ENCODE measurements at regions not wholly inside any gene's neighbourhood (a gene's known extent, or its start where the extent isn't known, plus 50 kb on each side); places are given as distances from the start of the nearest gene placed in this dataset.

GRCh38 chr4:136194962-136195361, 1337.3 kb downstream of the PCDH18 start:
- DNase-seq = no peak

DNA sequence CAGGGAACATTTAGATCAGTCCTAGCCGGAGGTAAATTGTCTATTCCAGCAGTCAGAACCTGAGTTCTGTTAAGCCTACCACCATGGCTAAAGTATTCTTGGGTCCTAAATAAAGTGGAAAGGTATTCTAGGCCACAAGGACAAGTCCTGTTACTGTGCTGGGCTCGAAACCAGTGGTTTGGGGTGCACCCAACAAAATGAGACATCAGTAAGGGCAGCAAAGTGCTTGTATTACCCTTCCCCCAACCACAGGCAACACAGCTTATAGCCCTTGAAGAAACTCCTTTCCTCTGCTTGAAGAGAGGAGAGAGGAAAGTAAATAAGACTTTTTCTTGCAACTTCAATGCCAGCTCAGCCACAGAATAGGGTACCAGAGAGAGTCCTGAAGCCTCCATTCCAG, 1345.6 kb downstream of the PCDH18 start:
- DNase-seq = no peak

DNA sequence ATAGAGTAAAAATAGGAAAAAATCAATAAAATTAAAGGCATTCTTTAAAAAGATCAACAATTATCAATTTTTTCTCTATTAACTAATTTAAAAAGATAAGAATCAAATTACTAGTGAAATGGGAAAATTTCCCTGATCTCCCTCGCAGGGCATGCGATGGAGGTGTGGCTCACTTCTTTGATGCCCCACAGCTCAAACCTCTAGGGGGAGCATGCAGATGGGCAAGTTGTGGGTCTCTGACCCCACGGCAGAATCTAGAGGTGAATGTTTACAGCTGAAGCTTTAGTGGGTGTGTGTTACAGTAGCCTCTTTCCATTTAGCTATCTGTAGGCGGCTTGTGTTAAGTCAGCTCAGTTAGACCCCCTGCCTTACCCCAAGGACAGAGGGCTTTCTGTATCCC, 1348.8 kb downstream of the PCDH18 start:
- DNase-seq = no peak

GRCh38 chr4:136156947-136157346, 1375.3 kb downstream of the PCDH18 start:
- DNase-seq = no peak

GRCh38 chr4:136150046-136150445, 1382.2 kb downstream of the PCDH18 start:
- no peak for DNase-seq

- no peak for DNase-seq
Observed at GRCh38 chr4:136136601-136137000, 1395.7 kb downstream of the PCDH18 start.

- no peak for DNase-seq
Observed at GRCh38 chr4:136124251-136124745, 1408.0 kb downstream of the PCDH18 start.

DNA sequence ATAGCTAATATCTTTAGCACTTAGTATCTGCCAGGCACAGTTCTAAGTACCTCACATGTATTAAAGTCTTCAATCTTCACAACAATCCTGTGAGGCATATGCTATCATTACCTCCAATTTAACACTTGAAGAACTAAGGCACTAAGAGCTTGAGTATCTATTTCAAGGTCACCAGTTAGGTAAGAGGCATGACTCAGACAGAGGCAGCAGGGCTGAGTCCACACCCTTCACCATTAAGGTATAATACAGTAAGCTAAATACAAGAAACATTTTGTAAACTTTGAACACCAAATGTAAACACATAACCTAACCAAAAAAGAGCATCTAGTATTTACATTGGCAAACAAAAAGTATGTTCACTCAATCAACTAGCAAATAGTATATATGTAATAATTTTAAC, 1410.9 kb downstream of the PCDH18 start:
- DNase-seq = no peak

DNA sequence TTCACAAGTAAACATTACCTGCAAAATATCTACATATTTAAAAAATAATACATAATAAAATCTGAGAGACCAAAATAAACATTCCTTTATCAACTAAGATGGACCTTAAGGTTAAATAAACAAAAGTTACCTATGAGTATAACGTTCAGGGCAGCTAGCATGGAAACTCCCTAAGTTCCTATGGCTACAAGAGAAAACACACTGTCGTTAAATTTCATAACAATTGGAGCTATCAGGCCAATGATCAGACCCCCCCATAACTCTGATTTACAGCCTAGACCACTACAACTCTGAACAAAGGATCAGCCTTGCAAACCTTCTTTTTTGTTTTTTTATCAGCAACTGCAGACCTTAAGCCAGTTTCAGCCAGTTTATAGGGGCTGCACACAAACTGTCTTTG, 1418.4 kb downstream of the PCDH18 start:
- DNase-seq = no peak

- DNase-seq = no peak
Observed at GRCh38 chr4:136112116-136112515, 1420.2 kb downstream of the PCDH18 start.

DNA sequence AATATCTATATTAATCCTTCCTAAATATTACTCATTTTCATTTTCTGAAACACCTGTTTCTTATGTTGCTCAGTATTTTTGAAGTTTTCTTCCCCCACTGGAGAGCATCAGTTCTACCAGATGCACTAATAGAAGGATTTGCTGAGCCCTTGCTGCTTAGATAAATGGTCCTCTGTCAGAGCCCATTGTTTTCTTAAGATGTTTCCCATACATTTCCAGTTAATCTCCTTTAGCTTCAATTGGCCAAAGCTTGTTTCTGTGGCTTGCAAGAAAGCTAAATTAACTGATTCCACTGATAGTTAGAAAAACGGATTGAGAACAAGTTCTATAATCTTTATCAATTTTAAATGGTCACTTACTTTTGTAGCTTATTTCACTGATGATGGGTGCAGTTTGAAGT, 1425.5 kb downstream of the PCDH18 start:
- no peak for DNase-seq

DNA sequence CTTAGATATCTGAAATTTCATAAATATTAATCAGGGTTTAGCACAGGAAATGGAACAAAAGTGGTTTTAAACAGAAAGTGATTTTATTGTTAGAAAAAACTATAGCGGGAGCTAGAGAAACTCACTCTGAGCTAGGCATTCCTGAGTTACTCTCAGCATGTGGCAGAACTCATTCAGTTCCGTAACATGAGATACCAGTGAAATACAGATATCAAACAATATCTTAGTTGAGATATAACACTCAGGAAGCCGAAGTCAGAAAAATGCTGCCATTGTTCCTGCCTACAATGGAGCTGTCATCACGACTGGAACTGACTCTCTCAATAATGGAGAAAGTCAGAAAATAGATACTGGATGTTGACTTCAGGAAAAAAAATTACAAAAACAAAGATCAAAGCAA, 1428.7 kb downstream of the PCDH18 start:
- DNase-seq = no peak

DNA sequence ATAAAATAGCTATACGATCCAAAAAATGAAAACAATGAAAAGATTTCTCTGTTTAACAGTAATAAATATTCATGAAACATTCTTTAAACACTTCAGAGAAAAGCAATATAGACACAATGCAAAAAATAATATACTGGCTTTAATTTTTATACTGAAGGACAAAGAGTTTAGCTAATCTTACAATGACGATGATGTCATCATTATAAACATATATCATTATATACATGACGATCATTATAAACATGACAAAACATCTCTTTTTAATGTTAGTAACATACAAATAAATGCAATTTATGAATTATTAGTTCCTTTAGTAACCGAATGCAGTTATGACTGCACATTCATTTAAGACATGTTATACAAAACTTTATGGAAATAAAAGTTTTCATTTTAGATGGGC, 1434.6 kb downstream of the PCDH18 start:
- no peak for DNase-seq

DNA sequence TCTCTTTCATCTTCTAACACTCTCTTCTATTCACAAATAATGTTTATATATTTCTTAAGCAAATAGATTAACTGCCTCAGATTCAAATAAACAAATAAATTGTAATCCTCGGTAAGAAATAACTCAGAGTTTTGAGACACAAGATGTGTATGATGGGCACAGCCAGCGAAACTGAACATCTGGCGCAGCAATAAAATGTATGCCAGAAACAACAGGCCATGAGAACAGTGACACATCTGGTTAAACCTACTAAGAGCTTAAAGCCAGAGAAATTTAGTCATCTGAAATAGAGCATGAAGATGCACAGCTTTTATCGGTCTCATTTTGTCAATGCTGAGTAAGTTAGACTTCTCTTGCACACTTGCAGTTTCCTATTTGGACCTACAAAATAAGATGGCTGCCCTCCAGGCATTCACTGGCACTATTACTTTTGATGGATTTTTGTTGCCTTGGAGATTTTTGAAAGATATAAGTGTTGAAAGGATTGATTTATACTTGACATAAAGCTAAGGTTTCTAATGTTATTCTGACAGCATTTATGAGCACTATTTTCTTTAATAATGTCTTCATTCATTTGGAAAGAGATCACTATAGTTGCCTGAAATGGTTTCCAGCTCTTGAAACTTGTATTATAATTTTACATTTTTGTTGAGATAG, 1444.0 kb downstream of the PCDH18 start:
- DNase-seq = no peak

GRCh38 chr4:136078976-136079375, 1453.3 kb downstream of the PCDH18 start:
- no peak for DNase-seq

- DNase-seq = no peak
Observed at GRCh38 chr4:136056748-136057147, 1475.5 kb downstream of the PCDH18 start.

DNA sequence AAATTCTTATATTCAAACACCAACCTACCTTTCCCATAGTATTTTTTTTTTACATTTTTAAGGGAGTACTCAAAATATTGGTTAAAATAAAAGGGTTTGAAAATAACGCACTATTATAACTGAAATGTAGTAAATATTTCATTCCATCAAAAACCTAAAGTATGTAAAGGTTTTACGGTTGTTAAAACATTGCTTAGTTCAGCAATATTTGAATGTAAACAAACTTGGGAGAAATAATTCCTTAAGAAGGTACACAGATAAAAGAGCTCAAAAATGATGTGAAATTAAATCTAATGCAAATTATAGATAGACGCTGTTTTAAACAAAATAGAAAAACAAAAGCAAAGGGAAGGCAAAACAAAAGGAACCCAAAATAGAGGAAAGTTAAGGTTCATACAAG, 1476.9 kb downstream of the PCDH18 start:
- DNase-seq = no peak

DNA sequence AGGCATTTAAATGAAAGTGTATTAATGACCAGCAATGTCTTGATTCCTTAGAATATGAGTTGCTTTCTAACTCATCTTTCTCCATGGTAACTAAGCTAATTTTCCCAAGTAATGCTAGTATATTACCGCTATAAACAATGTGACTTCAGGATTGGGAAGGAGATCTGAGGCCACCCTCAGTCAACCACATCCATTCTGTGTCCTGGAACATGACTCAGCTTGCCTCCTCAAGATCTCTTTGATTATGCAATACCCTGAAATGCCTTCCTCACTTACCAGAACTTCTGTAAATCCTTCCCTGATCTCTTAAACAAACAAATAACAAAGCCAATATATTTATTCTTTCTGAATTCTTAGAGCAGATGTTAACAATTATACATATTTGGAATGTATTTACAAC, 1495.5 kb downstream of the PCDH18 start:
- no peak for DNase-seq

GRCh38 chr4:136032391-136032790, 1499.9 kb downstream of the PCDH18 start:
- no peak for DNase-seq

- DNase-seq = no peak
Observed at GRCh38 chr4:136025540-136025939, 1506.8 kb downstream of the PCDH18 start.

GRCh38 chr4:136017556-136017955, 1514.7 kb downstream of the PCDH18 start:
- DNase-seq = no peak

DNA sequence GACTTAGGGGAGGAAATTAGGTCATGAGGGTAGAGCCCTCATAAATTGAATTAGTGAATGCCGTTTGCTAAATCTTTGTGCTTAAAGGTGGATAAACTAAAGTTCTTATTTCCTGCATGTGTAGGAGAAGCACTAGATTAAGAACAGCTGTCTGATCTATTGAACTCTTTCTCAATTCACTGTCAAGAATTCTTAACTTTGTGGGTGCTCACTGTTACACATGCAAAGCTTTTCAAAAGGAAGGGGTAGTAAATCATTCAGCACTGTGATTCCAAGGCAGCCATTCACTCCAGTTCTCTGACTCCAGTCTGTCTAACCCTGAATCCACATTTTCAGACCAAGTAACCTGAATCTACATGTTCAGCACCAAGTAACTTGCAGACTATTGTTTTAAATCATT, 1520.1 kb downstream of the PCDH18 start:
- DNase-seq = no peak

DNA sequence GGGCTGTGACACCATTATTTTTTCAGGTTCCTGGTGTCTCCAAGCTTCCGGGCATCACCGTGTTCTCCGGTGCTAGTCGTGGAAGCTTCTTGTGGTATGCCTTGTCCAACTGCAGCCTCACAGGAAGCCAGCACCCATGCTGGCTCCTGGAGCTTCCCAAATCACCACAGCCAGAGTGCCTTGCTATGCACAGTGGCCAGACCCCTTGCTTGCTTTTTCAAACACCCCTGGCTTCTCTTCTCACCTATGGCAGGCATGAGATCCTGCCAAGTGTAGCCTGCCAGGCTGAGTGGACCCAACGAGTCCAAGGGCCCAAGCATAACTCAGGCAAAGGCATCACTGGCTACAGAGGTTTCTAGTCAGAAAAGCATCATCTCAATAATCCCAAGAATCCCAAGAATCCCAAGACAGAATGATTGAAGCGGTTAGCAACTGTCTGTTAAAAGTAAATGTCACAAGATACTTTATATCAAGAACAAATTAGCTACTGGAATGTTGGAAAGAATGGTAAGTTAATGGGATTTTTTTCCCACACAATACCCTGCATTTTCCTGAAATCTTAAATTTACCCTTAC, 1522.9 kb downstream of the PCDH18 start:
- DNase-seq = no peak

DNA sequence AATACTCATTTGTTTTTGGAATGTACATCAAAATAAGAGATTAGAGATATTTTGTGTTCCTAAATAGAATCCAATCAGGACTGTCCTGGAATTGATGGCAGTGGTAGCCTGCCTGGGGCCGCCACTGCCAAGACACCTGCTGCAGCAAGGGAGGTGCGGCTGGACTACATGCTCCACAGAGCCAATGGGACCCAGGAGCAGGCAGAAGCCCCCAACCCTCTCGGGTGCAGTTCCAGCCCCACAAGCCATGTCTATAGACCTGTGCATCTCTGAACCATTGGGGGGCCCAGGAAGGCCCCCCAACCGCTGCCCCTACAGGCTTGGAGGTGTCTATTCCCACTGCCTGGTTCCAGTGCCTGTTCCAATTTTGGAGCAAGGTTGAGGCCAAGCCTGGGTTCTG, 1524.3 kb downstream of the PCDH18 start:
- DNase-seq = no peak

GRCh38 chr4:136002316-136002715, 1530.0 kb downstream of the PCDH18 start:
- DNase-seq = no peak
